ENCODE measurements at regions not wholly inside any gene's neighbourhood (a gene's known extent, or its start where the extent isn't known, plus 50 kb on each side); places are given as distances from the start of the nearest gene placed in this dataset.
A peak's percentile ranks its signal among the peaks of the same experiment; 100 is the strongest.

GRCh38 chr17:77317091-77317750, 176.5 kb downstream of the SEC14L1 start:
- peaks cover 80% of the 10 kb centered on the region for H3K4me1 Mint-ChIP-seq (ENCODE audit: unreplicated experiment)
- H3K4me3 Mint-ChIP-seq (ENCODE audit: unreplicated experiment): no peak overlapping the region
- DNase-seq (ENCODE audit: extremely low spot score, unreplicated experiment): no peak
- H3K27ac Mint-ChIP-seq (ENCODE audit: unreplicated experiment): peak overlapping the region; percentile 90
- no peaks in the 10 kb centered on the region for H3K36me3 Mint-ChIP-seq (ENCODE audit: unreplicated experiment)
- H3K9me3 Mint-ChIP-seq (ENCODE audit: unreplicated experiment): no peaks in the 10 kb centered on the region
- TF ChIP-seq, protein P1, sequence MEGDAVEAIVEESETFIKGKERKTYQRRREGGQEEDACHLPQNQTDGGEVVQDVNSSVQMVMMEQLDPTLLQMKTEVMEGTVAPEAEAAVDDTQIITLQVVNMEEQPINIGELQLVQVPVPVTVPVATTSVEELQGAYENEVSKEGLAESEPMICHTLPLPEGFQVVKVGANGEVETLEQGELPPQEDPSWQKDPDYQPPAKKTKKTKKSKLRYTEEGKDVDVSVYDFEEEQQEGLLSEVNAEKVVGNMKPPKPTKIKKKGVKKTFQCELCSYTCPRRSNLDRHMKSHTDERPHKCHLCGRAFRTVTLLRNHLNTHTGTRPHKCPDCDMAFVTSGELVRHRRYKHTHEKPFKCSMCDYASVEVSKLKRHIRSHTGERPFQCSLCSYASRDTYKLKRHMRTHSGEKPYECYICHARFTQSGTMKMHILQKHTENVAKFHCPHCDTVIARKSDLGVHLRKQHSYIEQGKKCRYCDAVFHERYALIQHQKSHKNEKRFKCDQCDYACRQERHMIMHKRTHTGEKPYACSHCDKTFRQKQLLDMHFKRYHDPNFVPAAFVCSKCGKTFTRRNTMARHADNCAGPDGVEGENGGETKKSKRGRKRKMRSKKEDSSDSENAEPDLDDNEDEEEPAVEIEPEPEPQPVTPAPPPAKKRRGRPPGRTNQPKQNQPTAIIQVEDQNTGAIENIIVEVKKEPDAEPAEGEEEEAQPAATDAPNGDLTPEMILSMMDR (IDR thresholded peaks at IDR 0.05): no peak
- no peaks in the 10 kb centered on the region for H3K27me3 Mint-ChIP-seq (ENCODE audit: unreplicated experiment)

DNA sequence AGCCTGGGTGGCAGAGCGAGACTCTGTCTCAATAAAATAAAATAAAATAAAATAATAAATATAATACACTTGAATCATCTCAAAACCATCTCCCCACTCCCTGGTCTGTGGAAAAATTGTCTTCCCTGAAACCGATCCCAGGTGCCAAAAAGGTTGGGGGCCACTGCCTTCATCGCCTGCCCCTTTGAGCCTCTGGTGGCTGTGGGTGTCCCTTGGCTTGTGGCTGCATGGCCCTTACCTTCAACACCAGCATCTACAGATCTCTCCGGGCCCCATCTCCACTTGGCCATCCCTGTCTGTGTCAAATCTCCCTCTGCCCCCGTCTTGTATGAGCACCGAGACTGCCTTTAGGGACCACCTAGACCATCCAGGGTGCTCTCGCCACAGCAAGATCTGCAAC, 177.3 kb downstream of the SEC14L1 start:
- H3K9me3 Mint-ChIP-seq (ENCODE audit: unreplicated experiment): no peaks in the 10 kb centered on the region
- H3K4me3 Mint-ChIP-seq (ENCODE audit: unreplicated experiment): no peak overlapping the region
- no peak for DNase-seq (ENCODE audit: extremely low spot score, unreplicated experiment)
- H3K4me1 Mint-ChIP-seq (ENCODE audit: unreplicated experiment): peaks cover 81% of the 10 kb centered on the region
- TF ChIP-seq, protein P1 (IDR thresholded peaks at IDR 0.05): no peak
- no peaks in the 10 kb centered on the region for H3K27me3 Mint-ChIP-seq (ENCODE audit: unreplicated experiment)
- peak overlapping the region; percentile 99 for H3K27ac Mint-ChIP-seq (ENCODE audit: unreplicated experiment)
- no peaks in the 10 kb centered on the region for H3K36me3 Mint-ChIP-seq (ENCODE audit: unreplicated experiment)

DNA sequence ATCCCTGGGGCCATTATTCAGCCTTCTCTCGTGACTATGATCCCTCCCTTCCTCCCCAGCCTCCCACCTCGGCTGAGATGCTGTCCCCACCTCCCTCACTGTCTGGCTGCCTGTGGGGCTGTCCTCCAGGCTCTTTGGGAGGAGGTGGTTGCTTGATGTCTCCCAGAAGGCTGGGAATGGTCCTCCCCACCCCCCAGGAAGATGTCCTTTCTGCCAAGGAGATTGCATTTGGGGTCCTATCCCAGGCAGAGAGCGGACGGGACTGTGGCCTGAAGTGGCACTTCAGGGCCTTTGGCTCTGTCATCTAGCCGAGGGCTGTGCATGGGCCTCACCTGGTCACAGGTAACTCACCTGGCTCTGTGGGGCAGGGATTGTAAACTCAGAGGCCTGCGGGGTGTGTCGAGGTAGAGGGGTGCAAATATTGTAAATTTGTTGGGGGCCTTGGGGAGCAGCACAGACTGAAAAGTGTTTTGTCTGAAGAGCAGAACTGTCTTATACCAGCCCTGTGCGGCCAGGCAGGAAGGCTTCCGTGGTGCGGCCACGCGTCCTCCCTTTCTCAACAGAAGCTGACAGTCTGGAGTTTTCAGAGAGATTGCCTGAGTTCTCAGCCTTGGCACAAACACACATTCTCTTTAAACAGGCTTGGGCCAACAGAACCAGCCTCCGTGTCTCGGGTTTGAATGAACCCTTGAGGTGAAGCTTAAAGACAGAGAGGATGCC, 177.9 kb downstream of the SEC14L1 start:
- peak overlapping the region; percentile 99 for H3K27ac Mint-ChIP-seq (ENCODE audit: unreplicated experiment)
- H3K27me3 Mint-ChIP-seq (ENCODE audit: unreplicated experiment): no peaks in the 10 kb centered on the region
- DNase-seq (ENCODE audit: extremely low spot score, unreplicated experiment): no peak
- peaks cover 81% of the 10 kb centered on the region for H3K4me1 Mint-ChIP-seq (ENCODE audit: unreplicated experiment)
- no peaks in the 10 kb centered on the region for H3K36me3 Mint-ChIP-seq (ENCODE audit: unreplicated experiment)
- TF ChIP-seq, protein P1 (IDR thresholded peaks at IDR 0.05): no peak
- peak overlapping the region; percentile 80 for H3K4me3 Mint-ChIP-seq (ENCODE audit: unreplicated experiment)
- no peaks in the 10 kb centered on the region for H3K9me3 Mint-ChIP-seq (ENCODE audit: unreplicated experiment)

GRCh38 chr17:77319211-77320043, 178.7 kb downstream of the SEC14L1 start:
- Mint-ChIP-seq H3K4me1 (ENCODE audit: unreplicated experiment) (peaks cover 82% of the 10 kb centered on the region), H3K4me3 (ENCODE audit: unreplicated experiment) (peak overlapping the region; percentile 80), H3K27ac (ENCODE audit: unreplicated experiment) (peak overlapping the region; percentile 99), H3K36me3 (ENCODE audit: unreplicated experiment) (no peaks in the 10 kb centered on the region), H3K27me3 (ENCODE audit: unreplicated experiment) (no peaks in the 10 kb centered on the region), H3K9me3 (ENCODE audit: unreplicated experiment) (no peaks in the 10 kb centered on the region)
- TF ChIP-seq, protein P1 (IDR thresholded peaks at IDR 0.05): no peak
- DNase-seq (ENCODE audit: extremely low spot score, unreplicated experiment): peak; percentile 91

GRCh38 chr17:77320044-77320440, 179.3 kb downstream of the SEC14L1 start:
- Mint-ChIP-seq H3K9me3 (ENCODE audit: unreplicated experiment) (no peaks in the 10 kb centered on the region), H3K4me1 (ENCODE audit: unreplicated experiment) (peaks cover 86% of the 10 kb centered on the region), H3K27me3 (ENCODE audit: unreplicated experiment) (no peaks in the 10 kb centered on the region), H3K27ac (ENCODE audit: unreplicated experiment) (peak overlapping the region; percentile 99), H3K36me3 (ENCODE audit: unreplicated experiment) (no peaks in the 10 kb centered on the region), H3K4me3 (ENCODE audit: unreplicated experiment) (peak overlapping the region; percentile 80)
- TF ChIP-seq, protein P1 (IDR thresholded peaks at IDR 0.05): no peak
- DNase-seq (ENCODE audit: extremely low spot score, unreplicated experiment): no peak

Measured in osteocyte (in vitro differentiated cells).